Common myeloid progenitor, CD34-positive (primary cell): ENCODE measurements at regions not wholly inside any gene's neighbourhood (a gene's known extent, or its start where the extent isn't known, plus 50 kb on each side); places are given as distances from the start of the nearest gene placed in this dataset.

Experiments
- CTCF ChIA-PET: fragments of 350-600 bp; sonication (Branson Sonifier 250); formaldehyde crosslinking; loops from one replicate; lab custom pipeline; 2021; ENCODE audit warnings: antibody characterized with exemption; lab: Charles Lee
- POLR2A ChIA-PET: fragments of 350-600 bp; sonication (Branson Sonifier 250); formaldehyde crosslinking; loops from one replicate; lab custom pipeline; 2021; ENCODE audit warnings: antibody characterized with exemption; lab: Charles Lee
- DNase-seq, 3 donors: peaks; one replicate each; pipeline versions ENCODE4 v3.0.0 to v3.0.0-alpha.2; 2013
- H3K27ac ChIP-seq, 2 experiments: 1 replicate in 1 of 2; 2 replicates in 1 of 2; pipeline ENCODE4 v1.7.0; 2013; ENCODE audit warnings: inconsistent platforms in 2 of 2, low read length in 2 of 2, mild to moderate bottlenecking in 2 of 2, low read depth in 1 of 2, moderate library complexity in 1 of 2; ENCODE audit not compliant: severe bottlenecking in 2 of 2, insufficient read depth in 1 of 2, poor library complexity in 1 of 2
- H3K27me3 ChIP-seq, 5 experiments: replicated peaks in 2 of 5; 1 replicate in 3 of 5; 2 replicates in 2 of 5; pipeline versions ENCODE4 v1.6.1 to v1.7.0; 2013; ENCODE audit warnings: low read length in 4 of 5, mild to moderate bottlenecking in 2 of 5, moderate library complexity in 2 of 5, inconsistent platforms in 1 of 5; ENCODE audit not compliant: insufficient read depth in 5 of 5, control insufficient read depth in 4 of 5
- H3K36me3 ChIP-seq, 4 experiments: 1 replicate in 2 of 4; 2 replicates in 2 of 4; pipeline versions ENCODE4 v1.6.1 to v1.7.0; 2013; ENCODE audit warnings: low read length in 3 of 4, control low read depth in 1 of 4, mild to moderate bottlenecking in 1 of 4; ENCODE audit not compliant: control insufficient read depth in 4 of 4, insufficient read depth in 4 of 4
- H3K4me1 ChIP-seq, 4 experiments: 1 replicate in 3 of 4; 2 replicates in 1 of 4; pipeline versions ENCODE4 v1.6.1 to v1.7.1; 2013; ENCODE audit warnings: low read length in 3 of 4, mild to moderate bottlenecking in 3 of 4, control low read depth in 1 of 4, inconsistent platforms in 1 of 4, moderate library complexity in 1 of 4; ENCODE audit not compliant: control insufficient read depth in 4 of 4, insufficient read depth in 4 of 4; ENCODE audit errors: control extremely low read depth in 1 of 4
- H3K4me3 ChIP-seq, 7 experiments: 1 replicate in 4 of 7; 2 replicates in 3 of 7; pipeline versions ENCODE4 v1.5.1 to v1.7.0; 2013; ENCODE audit warnings: mild to moderate bottlenecking in 7 of 7, low read length in 6 of 7, moderate library complexity in 6 of 7, inconsistent platforms in 2 of 7, low read depth in 2 of 7, control low read depth in 1 of 7; ENCODE audit not compliant: insufficient read depth in 4 of 7, control insufficient read depth in 1 of 7; ENCODE audit errors: extremely low read depth in 1 of 7
- H3K9me3 ChIP-seq, 5 experiments: 1 replicate in 4 of 5; 2 replicates in 1 of 5; pipeline versions ENCODE4 v1.6.1 to v1.7.1; 2013; ENCODE audit warnings: low read length in 4 of 5, mild to moderate bottlenecking in 2 of 5, inconsistent platforms in 1 of 5, low read depth in 1 of 5, moderate library complexity in 1 of 5; ENCODE audit not compliant: control insufficient read depth in 4 of 5, insufficient read depth in 2 of 5; ENCODE audit errors: control extremely low read depth in 1 of 5
- WGBS: methylation state at CpG from one replicate; pipeline ENCODE4 v1.1.5; 2013; ENCODE audit not compliant: insufficient coverage; 5-methylcytosine and 5-hydroxymethylcytosine counted together

- 100% methylated on average over 1 of the region's 3 CpGs for WGBS
- DNase-seq, result no peak
- no peak overlapping the region for H3K4me3 ChIP-seq
- H3K9me3 ChIP-seq, result no peaks in the 10 kb centered on the region
- no peaks in the 10 kb centered on the region for H3K4me1 ChIP-seq
- no peak overlapping the region for H3K27ac ChIP-seq
- no peaks in the 10 kb centered on the region for H3K27me3 ChIP-seq
- ChIA-PET POLR2A (no interaction called here), CTCF (no interaction called here)
- no peaks in the 10 kb centered on the region for H3K36me3 ChIP-seq
These were observed 590.2 kb upstream of the MEF2C start for GRCh38 chr5:89473196-89473595.

- no peak for DNase-seq
- no peaks in the 10 kb centered on the region for H3K36me3 ChIP-seq
- WGBS, result no CpG with 5 or more reads among the region's 1 CpG
- no peaks in the 10 kb centered on the region for H3K4me1 ChIP-seq
- no peak overlapping the region for H3K27ac ChIP-seq
- CTCF ChIA-PET, result no interaction called here
- no peaks in the 10 kb centered on the region for H3K9me3 ChIP-seq
- POLR2A ChIA-PET, result no interaction called here
- H3K27me3 ChIP-seq, result no peaks in the 10 kb centered on the region
- no peak overlapping the region for H3K4me3 ChIP-seq
These were observed 588.6 kb upstream of the MEF2C start for GRCh38 chr5:89471541-89471940.

DNA sequence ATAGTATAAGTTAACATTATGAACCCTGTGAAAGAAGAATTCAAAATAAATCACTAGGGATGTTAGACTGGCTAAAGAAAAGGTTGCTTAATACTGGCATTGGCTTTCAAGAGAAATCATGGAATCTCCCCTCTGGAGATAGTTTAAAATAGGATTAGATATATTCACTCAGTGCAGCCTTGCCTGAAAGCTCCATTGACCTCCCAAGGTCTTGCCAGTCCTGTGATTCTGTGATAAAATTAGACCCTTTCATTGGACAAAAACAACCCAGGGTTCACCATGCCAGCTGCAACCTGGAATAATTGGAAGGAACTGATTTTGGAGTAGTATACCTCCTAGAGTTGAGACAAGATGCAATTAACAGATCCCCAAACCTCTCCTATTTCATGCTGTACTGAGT lies 588.1 kb upstream of the MEF2C start:
- POLR2A ChIA-PET, result no interaction called here
- Histone ChIP-seq H3K36me3 (no peaks in the 10 kb centered on the region), H3K27ac (no peak overlapping the region), H3K9me3 (no peaks in the 10 kb centered on the region), H3K27me3 (no peaks in the 10 kb centered on the region), H3K4me3 (no peak overlapping the region), H3K4me1 (no peaks in the 10 kb centered on the region)
- no peak for DNase-seq
- CTCF ChIA-PET, result no interaction called here

DNA sequence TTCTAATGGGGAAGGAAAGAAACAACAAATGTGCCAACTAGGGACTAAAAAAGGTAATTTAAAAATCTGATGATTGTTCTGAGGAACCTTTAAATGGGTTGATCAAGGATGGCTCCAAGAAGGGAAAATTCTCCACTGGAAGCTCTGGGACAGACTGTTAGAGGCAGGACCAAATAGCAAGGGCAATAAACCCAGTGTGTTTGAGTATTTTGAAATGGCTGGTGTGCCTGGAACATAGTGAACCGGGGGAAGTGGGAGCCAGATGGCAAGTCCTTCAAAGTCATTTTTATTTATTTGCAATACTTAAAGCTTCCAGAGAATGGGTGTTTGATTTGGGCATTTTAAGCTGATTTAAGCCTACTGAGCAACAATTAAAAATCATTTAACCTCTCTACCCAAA lies 587.7 kb upstream of the MEF2C start:
- no peak overlapping the region for H3K4me3 ChIP-seq
- no peak overlapping the region for H3K27ac ChIP-seq
- ChIA-PET CTCF (no interaction called here), POLR2A (no interaction called here)
- no peaks in the 10 kb centered on the region for H3K27me3 ChIP-seq
- H3K9me3 ChIP-seq, result no peaks in the 10 kb centered on the region
- WGBS, result no CpG with 5 or more reads among the region's 1 CpG
- no peaks in the 10 kb centered on the region for H3K4me1 ChIP-seq
- H3K36me3 ChIP-seq, result no peaks in the 10 kb centered on the region
- DNase-seq, result no peak

DNA sequence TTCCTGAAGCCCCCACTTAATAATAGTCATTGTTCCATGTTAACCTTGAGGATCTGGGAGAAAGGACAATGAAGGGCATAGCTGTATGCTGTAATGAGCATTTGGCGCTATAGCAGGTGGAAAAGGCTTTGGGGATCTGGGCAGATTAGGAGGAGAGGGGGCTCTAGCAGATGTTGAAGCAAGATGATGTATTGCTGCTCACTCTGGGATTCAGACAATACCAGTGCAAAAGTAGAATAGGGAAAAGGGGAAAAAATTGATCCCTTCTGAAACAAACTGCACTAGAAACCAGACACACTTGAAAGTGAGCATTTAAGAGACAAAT lies 575.3 kb upstream of the MEF2C start:
- 100% methylated on average over 1 of the region's 1 CpG for WGBS
- no peaks in the 10 kb centered on the region for H3K36me3 ChIP-seq
- H3K4me1 ChIP-seq, result peaks cover 8 to 28% (median 16%) of the 10 kb centered on the region in 4 experiments
- H3K27me3 ChIP-seq, result no peaks in the 10 kb centered on the region
- no peak for DNase-seq
- peak overlapping the region in 1 of 2 experiments; percentile 49 for H3K27ac ChIP-seq
- ChIA-PET POLR2A (no interaction called here), CTCF (interaction anchor here (1.3 kb wide), 1 partner anchor 9 kb away, joined by 3 read pairs; no protein-coding TSS in a partner anchor)
- H3K9me3 ChIP-seq, result no peaks in the 10 kb centered on the region
- H3K4me3 ChIP-seq, result no peak overlapping the region

DNA sequence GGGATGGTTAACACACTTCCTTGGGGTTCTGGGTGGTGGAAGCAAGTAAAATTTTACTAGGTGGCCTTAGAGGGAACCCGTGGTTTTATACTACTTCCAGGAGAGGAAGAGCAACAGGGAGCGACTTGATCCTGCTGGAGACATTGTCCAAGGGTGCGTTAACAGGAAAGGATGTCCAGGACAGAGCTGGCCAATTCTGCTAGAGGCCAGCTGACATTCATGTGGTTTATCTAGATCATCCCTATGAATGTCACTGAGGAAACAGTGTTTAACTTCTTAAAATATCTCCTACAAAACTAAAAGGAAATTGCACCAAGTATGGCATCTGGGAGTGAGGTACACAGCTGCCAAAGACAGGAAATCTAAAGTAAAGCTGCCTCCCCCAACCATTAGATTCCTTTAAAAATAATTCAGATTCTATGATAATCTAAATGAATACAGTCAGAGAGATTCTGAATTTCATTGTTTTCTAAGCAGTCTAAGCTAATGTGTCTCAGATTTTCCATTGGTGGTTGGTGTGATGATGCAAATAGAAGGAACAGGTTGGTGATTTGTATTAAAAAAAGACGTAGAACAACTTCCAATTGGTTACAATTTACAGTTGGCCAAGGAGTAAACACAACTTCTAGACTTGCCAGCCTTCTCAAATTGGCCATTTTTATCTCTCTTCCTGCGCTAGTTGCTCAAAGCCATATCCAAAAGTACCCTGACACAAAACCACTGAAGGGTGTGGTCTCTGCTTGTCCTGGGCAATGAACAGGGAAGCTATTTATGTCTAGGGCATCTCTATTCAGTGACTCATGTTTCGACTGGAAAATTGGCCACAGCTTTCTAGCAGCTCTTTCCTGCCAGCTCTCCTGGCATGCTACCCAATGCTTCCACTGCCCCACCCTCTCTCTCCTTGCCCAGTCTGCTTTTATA lies 574.7 kb upstream of the MEF2C start:
- Histone ChIP-seq H3K36me3 (no peaks in the 10 kb centered on the region), H3K9me3 (no peaks in the 10 kb centered on the region), H3K27ac (peak overlapping the region in 1 of 2 experiments; percentile 49), H3K4me1 (peaks cover 8 to 28% (median 16%) of the 10 kb centered on the region in 4 experiments), H3K4me3 (no peak overlapping the region), H3K27me3 (no peaks in the 10 kb centered on the region)
- DNase-seq, result peak; percentile 27 to 83 (median 73)
- POLR2A ChIA-PET, result interaction anchor here (0.6 kb wide), 1 partner anchor 227 kb away, joined by 3 read pairs; no protein-coding TSS in a partner anchor
- CTCF ChIA-PET, result interaction anchor here (1.3 kb wide), 1 partner anchor 8 kb away, joined by 3 read pairs; no protein-coding TSS in a partner anchor
- WGBS, result 63% methylated on average over 5 of the region's 6 CpGs

DNA sequence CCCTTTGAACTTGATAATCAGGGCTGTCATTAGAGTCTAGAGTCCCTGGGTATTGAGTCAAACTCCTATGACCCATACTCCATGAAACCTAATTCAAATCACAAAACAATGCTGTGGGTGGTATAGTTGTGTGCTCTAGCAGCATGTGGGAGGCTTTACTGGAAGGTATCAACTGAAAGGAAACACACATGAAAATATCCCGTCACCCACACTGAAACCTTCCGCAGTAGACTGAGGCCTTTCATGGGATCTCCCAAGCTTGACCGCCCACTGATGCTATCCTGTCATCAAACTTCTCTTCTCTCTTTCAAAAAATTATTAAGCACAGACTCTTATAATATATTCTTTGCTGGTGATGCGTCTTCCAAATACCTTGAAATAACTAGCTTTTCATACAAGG lies 569.1 kb upstream of the MEF2C start:
- POLR2A ChIA-PET, result no interaction called here
- CTCF ChIA-PET, result no interaction called here
- Histone ChIP-seq H3K36me3 (no peaks in the 10 kb centered on the region), H3K27ac (no peak overlapping the region), H3K4me1 (peaks cover 0 to 13% (median 4%) of the 10 kb centered on the region in 4 experiments), H3K9me3 (no peaks in the 10 kb centered on the region), H3K4me3 (no peak overlapping the region), H3K27me3 (no peaks in the 10 kb centered on the region)
- no peak for DNase-seq
- WGBS, result 100% methylated on average over 2 of the region's 4 CpGs
